Esophagus muscularis mucosa (tissue), 4 donors: ENCODE measurements at regions not wholly inside any gene's neighbourhood (a gene's known extent, or its start where the extent isn't known, plus 50 kb on each side); places are given as distances from the start of the nearest gene placed in this dataset.
"Not testable (repeated sequence)": the region's sequence is repeated elsewhere in the genome, so short reads cannot be mapped to it uniquely, and the experiment has no call there.

ENCODE experiments used
- DNase-seq: peaks from one replicate; pipeline ENCODE4 v3.0.0-alpha.2; 2017; ENCODE audit errors: extremely low spot score
- H3K27ac ChIP-seq, 4 donors: fragments of 200-600 bp; sonication (generic); replicated peaks in 1 of 4; 1 replicate in 3 of 4; 2 replicates in 1 of 4; pipeline ENCODE4 v1.5.1; 2016 to 2019; ENCODE audit warnings: mild to moderate bottlenecking in 1 of 4
- H3K27me3 ChIP-seq, 4 donors: fragments of 200-600 bp; sonication (generic); one replicate each; pipeline versions ENCODE4 v1.5.1 to v1.6.0; 2016 to 2019
- H3K36me3 ChIP-seq, 4 donors: fragments of 200-600 bp; sonication (generic); one replicate each; pipeline ENCODE4 v1.5.1; 2016 to 2019
- H3K4me1 ChIP-seq, 4 donors: fragments of 200-600 bp; sonication (generic); one replicate each; pipeline ENCODE4 v1.5.1; 2016 to 2019
- H3K4me3 ChIP-seq, 4 donors: fragments of 200-600 bp; sonication (generic); 1 replicate in 2 of 4; 2 replicates in 2 of 4; pipeline ENCODE4 v1.5.1; 2016 to 2019; ENCODE audit warnings: mild to moderate bottlenecking in 4 of 4, moderate library complexity in 1 of 4
- H3K9me3 ChIP-seq, 4 donors: fragments of 200-600 bp; sonication (generic); 1 replicate in 3 of 4; 2 replicates in 1 of 4; pipeline ENCODE4 v1.5.1; 2016 to 2019
- EP300 ChIP-seq: sonication (generic); formaldehyde crosslinking; IDR thresholded peaks from one replicate; pipeline ENCODE4 v1.6.1; 2017; ENCODE audit warnings: antibody characterized with exemption
- POLR2A ChIP-seq: fragments of 450-650 bp; IDR thresholded peaks from one replicate; pipeline ENCODE4 v1.6.1; 2017; ENCODE audit warnings: antibody characterized with exemption, moderate library complexity, mild to moderate bottlenecking, low read depth
- POLR2AphosphoS5 ChIP-seq, 2 donors: sonication (generic); formaldehyde crosslinking; IDR thresholded peaks; one replicate each; pipeline ENCODE4 v1.6.1; 2017; ENCODE audit warnings: antibody characterized with exemption in 2 of 2
- WGBS: methylation state at CpG from one replicate; pipeline ENCODE4 v1.1.5; 2018; 5-methylcytosine and 5-hydroxymethylcytosine counted together
- intact Hi-C: fragments of 100-400 bp; cut with DNase I; formaldehyde crosslinking; loops from one replicate; pipeline ENCODE4 v1.15.1; 2023
- TF ChIP-seq, protein P1 (sequence below), 3 experiments: fragments of 200-600 bp in 2 of 3; fragments of 450-650 bp in 1 of 3; sonication (generic) in 2 of 3; IDR thresholded peaks; one replicate each; pipeline ENCODE4 v1.5.1; 2017 to 2019; ENCODE audit warnings: antibody characterized with exemption in 3 of 3, mild to moderate bottlenecking in 2 of 3, moderate library complexity in 1 of 3

DNA sequence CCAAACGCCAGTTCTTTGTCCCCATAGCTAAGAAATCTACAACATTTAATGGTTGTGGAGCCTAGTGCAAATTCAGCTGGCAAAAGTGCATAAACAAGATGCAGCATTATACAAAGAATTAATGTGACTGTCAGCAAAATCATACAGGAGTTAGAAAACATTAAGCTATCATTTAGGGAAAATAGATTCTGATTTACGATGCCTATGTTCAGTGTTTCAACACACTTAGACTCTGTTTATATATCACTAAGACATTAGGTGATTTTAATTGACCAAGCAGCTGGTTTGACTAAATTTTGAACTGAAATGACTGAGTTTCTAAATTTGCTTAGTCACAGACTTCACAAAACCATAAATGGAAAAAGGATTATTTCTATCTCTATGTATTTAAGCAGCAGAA, 1076.8 kb downstream of the TBL1XR1 start:
- no peaks in the 10 kb centered on the region for H3K36me3 ChIP-seq
- no peak overlapping the region for H3K4me3 ChIP-seq
- TF ChIP-seq EP300 = no peak
- TF ChIP-seq, protein P1, sequence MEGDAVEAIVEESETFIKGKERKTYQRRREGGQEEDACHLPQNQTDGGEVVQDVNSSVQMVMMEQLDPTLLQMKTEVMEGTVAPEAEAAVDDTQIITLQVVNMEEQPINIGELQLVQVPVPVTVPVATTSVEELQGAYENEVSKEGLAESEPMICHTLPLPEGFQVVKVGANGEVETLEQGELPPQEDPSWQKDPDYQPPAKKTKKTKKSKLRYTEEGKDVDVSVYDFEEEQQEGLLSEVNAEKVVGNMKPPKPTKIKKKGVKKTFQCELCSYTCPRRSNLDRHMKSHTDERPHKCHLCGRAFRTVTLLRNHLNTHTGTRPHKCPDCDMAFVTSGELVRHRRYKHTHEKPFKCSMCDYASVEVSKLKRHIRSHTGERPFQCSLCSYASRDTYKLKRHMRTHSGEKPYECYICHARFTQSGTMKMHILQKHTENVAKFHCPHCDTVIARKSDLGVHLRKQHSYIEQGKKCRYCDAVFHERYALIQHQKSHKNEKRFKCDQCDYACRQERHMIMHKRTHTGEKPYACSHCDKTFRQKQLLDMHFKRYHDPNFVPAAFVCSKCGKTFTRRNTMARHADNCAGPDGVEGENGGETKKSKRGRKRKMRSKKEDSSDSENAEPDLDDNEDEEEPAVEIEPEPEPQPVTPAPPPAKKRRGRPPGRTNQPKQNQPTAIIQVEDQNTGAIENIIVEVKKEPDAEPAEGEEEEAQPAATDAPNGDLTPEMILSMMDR (IDR thresholded peaks at IDR 0.05) = no peak
- no peak for TF ChIP-seq POLR2A
- no peak for TF ChIP-seq POLR2AphosphoS5 (IDR thresholded peaks at IDR 0.05)

GRCh38 chr3:176119826-176120225, 1077.5 kb downstream of the TBL1XR1 start:
- 83% methylated on average over 6 of the region's 6 CpGs for WGBS
- Histone ChIP-seq H3K27me3 (no peaks in the 10 kb centered on the region), H3K4me3 (no peak overlapping the region), H3K36me3 (no peaks in the 10 kb centered on the region), H3K27ac (no peak overlapping the region), H3K9me3 (no peaks in the 10 kb centered on the region), H3K4me1 (peaks cover 0 to 5% (median 0%) of the 10 kb centered on the region in 4 donors)
- no peak for DNase-seq
- no peak for TF ChIP-seq EP300
- no peak for TF ChIP-seq POLR2AphosphoS5 (IDR thresholded peaks at IDR 0.05)
- no peak for TF ChIP-seq POLR2A
- TF ChIP-seq, protein P1 (IDR thresholded peaks at IDR 0.05) = no peak
- intact Hi-C loops = no loop called here

More for the DNA sequence above, 1076.8 kb downstream of the TBL1XR1 start:
- DNase-seq = no peak
- WGBS = 53% methylated on average over 2 of the region's 2 CpGs
- no peak overlapping the region for H3K27ac ChIP-seq
- H3K27me3 ChIP-seq = no peaks in the 10 kb centered on the region
- H3K9me3 ChIP-seq = peaks cover 0 to 3% (median 0%) of the 10 kb centered on the region in 4 donors
- peaks cover 0 to 5% (median 0%) of the 10 kb centered on the region in 4 donors for H3K4me1 ChIP-seq
- intact Hi-C loops = no loop called here

DNA sequence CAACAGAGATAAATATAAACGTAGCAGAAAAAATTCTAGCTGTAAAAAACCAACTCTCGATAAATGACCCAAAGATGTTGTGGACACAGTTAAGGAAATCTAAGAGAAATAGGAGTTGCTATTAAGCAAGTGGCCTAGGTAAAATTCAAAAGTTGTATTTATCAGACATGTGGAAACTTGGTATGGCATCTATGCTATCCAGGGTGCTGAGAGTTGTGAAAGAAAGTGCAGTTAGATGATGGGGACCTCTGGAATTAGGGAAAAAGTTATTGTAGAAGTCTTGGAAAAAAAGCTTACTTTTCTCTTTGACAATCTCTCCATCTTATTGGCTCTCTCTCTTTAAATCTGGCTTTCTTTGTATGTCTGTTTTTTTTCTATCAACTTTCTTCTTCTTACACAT, 1090.9 kb downstream of the TBL1XR1 start:
- Histone ChIP-seq H3K9me3 (no peaks in the 10 kb centered on the region), H3K4me3 (no peak overlapping the region), H3K36me3 (no peaks in the 10 kb centered on the region), H3K27ac (no peak overlapping the region), H3K4me1 (no peaks in the 10 kb centered on the region), H3K27me3 (no peaks in the 10 kb centered on the region)
- no peak for DNase-seq
- WGBS = 81% methylated on average over 2 of the region's 2 CpGs
- TF ChIP-seq EP300 (no peak), POLR2AphosphoS5 (IDR thresholded peaks at IDR 0.05) (no peak), POLR2A (no peak)
- TF ChIP-seq, protein P1 (IDR thresholded peaks at IDR 0.05) = no peak
- intact Hi-C loops = no loop called here

GRCh38 chr3:176097027-176097426, 1100.3 kb downstream of the TBL1XR1 start:
- Histone ChIP-seq H3K4me1 (no peaks in the 10 kb centered on the region), H3K9me3 (no peaks in the 10 kb centered on the region), H3K27ac (no peak overlapping the region), H3K27me3 (no peaks in the 10 kb centered on the region), H3K36me3 (no peaks in the 10 kb centered on the region), H3K4me3 (no peak overlapping the region)
- TF ChIP-seq, protein P1 (IDR thresholded peaks at IDR 0.05) = no peak
- TF ChIP-seq POLR2AphosphoS5 (IDR thresholded peaks at IDR 0.05) (no peak), POLR2A (no peak), EP300 (no peak)
- no peak for DNase-seq
- intact Hi-C loops = no loop called here

GRCh38 chr3:176093892-176094291, 1103.4 kb downstream of the TBL1XR1 start:
- H3K4me1 ChIP-seq, H3K4me3 ChIP-seq, H3K27me3 ChIP-seq, DNase-seq, H3K9me3 ChIP-seq, H3K27ac ChIP-seq, H3K36me3 ChIP-seq, intact Hi-C loops: not testable (repeated sequence)
- WGBS = 61% methylated on average over 1 of the region's 1 CpG
